NCI-H2107 (cell line): ENCODE measurements at regions not wholly inside any gene's neighbourhood (a gene's known extent, or its start where the extent isn't known, plus 50 kb on each side); places are given as distances from the start of the nearest gene placed in this dataset.
"Not testable (repeated sequence)": the region's sequence is repeated elsewhere in the genome, so short reads cannot be mapped to it uniquely, and the experiment has no call there.

ENCODE experiments used
- DNase-seq: peaks from one replicate; lab custom pipeline; 2025; lab: John Stamatoyannopoulos, UW

DNA sequence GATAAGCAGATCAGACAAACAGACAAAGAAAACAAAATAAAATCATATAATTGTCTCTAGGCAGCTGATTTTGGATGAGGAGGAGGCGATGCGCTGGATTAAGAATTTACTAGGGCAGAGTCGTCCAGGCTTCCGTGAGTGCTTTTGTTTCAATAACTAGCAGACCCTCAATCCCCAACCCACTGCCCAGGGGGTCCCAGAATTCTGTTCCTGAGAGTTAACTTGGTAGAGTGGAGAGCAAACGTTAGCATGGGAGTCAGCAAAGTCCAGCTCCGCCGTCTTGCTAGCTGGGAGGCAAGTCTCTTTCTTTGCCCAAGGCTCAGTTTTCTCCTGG, 95.5 kb upstream of the TBX5 start:
- DNase-seq = no peak

GRCh38 chr12:114500775-114501473, 95.0 kb upstream of the TBX5 start:
- no peak for DNase-seq

DNA sequence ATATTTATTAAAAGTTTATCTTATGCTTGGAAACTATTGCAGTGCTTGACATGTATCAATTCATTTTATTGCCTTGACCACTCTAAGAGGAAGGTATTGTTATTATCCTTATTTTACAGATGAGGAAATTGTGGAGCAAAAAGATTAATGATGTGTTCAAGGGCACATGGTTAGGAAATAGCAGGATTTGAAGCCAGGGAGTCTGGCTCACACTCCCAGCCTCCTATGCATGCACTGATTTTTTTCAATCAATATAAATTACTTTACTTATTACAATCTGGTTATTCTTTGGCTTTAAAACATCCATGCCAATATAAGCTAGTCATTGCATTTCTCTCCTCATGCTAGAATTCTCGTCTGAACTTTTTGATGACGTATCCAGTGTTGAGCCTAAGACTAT, 94.2 kb upstream of the TBX5 start:
- no peak for DNase-seq

GRCh38 chr12:114499338-114499737, 93.4 kb upstream of the TBX5 start:
- DNase-seq = no peak

GRCh38 chr12:114491916-114492315, 86.0 kb upstream of the TBX5 start:
- DNase-seq = no peak

GRCh38 chr12:114484822-114485459, 79.0 kb upstream of the TBX5 start:
- DNase-seq = not testable (repeated sequence)

DNA sequence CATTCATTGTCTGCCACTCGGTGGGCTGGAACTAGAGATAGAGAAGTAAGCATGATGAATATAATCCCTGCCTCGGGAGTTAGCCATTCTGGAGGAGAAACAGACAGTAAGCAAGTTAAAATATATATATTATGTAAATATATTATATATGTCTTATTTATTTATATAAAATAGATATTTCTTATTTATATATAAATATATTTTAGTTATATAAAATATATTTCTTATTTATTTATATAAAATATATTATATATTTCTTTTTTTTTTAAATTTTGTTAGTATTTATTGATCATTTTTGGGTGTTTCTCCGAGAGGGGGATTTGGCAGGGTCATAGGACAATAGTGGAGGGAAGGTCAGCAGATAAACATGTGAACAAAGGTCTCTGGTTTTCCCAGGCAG, 78.1 kb upstream of the TBX5 start:
- DNase-seq = no peak

GRCh38 chr12:114481200-114481535, 75.2 kb upstream of the TBX5 start:
- no peak for DNase-seq

GRCh38 chr12:114480337-114481199, 74.6 kb upstream of the TBX5 start:
- no peak for DNase-seq

DNA sequence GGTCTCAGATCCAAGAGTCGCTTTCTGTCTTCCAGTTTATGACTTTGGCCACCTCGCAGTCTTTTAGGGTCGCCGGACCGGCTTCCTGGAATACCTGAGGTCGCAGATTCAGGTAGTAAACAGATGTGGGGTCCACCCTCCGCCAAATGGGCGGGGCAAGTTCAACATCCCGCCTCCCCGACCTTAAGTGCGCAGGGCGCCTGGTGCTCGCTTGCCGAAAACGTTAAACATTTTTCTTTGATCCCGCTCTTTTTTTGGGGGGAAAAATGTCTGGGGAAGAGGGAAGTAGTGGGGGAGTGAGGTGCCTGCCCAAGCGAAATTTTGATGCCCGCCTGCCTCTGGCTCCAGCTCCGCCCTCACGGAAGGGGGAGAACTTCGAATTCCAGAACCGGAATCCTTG, 73.9 kb upstream of the TBX5 start:
- DNase-seq = no peak

DNA sequence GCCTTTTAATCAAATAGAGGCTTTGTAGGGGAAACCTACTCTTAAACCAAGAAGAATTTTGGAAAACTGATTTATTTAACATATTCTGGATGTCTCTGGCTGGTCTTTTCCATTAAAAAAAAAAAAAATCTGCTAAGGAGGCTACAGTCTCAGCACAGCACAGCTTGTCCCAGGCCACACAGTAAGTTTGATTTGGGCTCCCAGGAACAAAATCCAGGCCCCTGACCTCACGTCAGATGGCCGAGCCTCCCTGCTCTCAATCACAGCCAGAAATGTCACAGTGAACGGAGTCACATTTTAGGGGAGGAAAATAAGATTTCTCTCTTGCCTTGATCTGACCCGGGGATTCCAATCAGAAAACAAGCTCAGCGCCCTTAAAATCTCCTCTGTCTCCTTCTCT, 72.9 kb upstream of the TBX5 start:
- no peak for DNase-seq

GRCh38 chr12:114477989-114478395, 72.0 kb upstream of the TBX5 start:
- no peak for DNase-seq

- no peak for DNase-seq
Observed at GRCh38 chr12:114476159-114476558, 70.2 kb upstream of the TBX5 start.

- no peak for DNase-seq
Observed at GRCh38 chr12:114473717-114474116, 67.8 kb upstream of the TBX5 start.

GRCh38 chr12:114473018-114473417, 67.1 kb upstream of the TBX5 start:
- DNase-seq = no peak

DNA sequence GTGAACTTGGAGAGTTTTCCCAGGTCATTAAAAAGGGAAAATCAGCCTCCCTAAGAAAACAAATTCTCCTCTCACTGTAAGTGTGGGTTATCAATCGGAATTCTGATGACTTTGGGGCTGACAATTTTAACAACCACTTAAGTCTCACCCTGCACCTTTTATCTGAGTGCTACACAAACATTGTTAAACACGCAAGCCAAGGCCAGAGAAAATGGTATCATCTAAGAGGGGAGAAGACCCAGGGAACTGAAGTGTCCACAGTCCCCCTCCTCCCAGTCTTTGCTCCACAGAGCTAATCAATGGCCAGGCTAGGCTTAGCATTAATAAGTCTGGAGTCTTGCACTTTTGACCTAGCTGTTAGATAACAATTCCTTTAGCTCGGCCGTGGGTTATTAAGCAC, 51.7 kb upstream of the TBX5 start:
- DNase-seq = no peak
